Astrocyte (in vitro differentiated cells and primary cell): ENCODE measurements at regions not wholly inside any gene's neighbourhood (a gene's known extent, or its start where the extent isn't known, plus 50 kb on each side); places are given as distances from the start of the nearest gene placed in this dataset.

Experiments used
- DNase-seq: peaks from one replicate; pipeline ENCODE4 v3.0.0-alpha.2; 2010; ENCODE audit warnings: low read depth
- FAIRE-seq: peaks from 2 replicates; lab custom pipeline; 2011; peaks lifted over from hg19 to GRCh38; lab: Jason Lieb, UNC
- H2AFZ ChIP-seq: 2 replicates; pipeline ENCODE4 v1.6.0; 2012; ENCODE audit warnings: low read depth, low read length, inconsistent platforms
- H3K27ac ChIP-seq: 2 replicates; pipeline ENCODE4 v1.5.1; 2011; ENCODE audit warnings: low read depth, low read length, inconsistent platforms
- H3K27me3 ChIP-seq: 2 replicates; pipeline ENCODE4 v1.6.0; 2011; ENCODE audit warnings: low read length, inconsistent platforms; ENCODE audit not compliant: insufficient read depth
- H3K36me3 ChIP-seq: 2 replicates; pipeline ENCODE4 v1.5.1; 2011; ENCODE audit warnings: low read length, inconsistent platforms; ENCODE audit not compliant: insufficient read depth
- H3K4me1 ChIP-seq: 2 replicates; pipeline ENCODE4 v1.5.1; 2011; ENCODE audit warnings: low read length, inconsistent platforms; ENCODE audit not compliant: insufficient read depth
- H3K4me2 ChIP-seq: 2 replicates; pipeline ENCODE4 v1.6.0; 2012; ENCODE audit warnings: low read length, inconsistent platforms
- H3K4me3 ChIP-seq: 2 replicates; pipeline ENCODE4 v1.5.1; 2011; ENCODE audit warnings: low read depth, mild to moderate bottlenecking, low read length, inconsistent platforms; ENCODE audit not compliant: insufficient read depth
- H3K79me2 ChIP-seq: 2 replicates; pipeline ENCODE4 v1.6.0; 2012; ENCODE audit warnings: mild to moderate bottlenecking, low read length, inconsistent platforms; ENCODE audit not compliant: insufficient read depth
- H3K9ac ChIP-seq: 2 replicates; pipeline ENCODE4 v1.6.0; 2012; ENCODE audit warnings: mild to moderate bottlenecking, low read length, inconsistent platforms
- H3K9me3 ChIP-seq: 2 replicates; pipeline ENCODE4 v1.5.1; 2012; ENCODE audit warnings: low read depth, mild to moderate bottlenecking, low read length, inconsistent platforms; ENCODE audit not compliant: insufficient read depth
- H4K20me1 ChIP-seq: 2 replicates; pipeline ENCODE4 v1.6.0; 2012; ENCODE audit warnings: low read length, inconsistent platforms; ENCODE audit not compliant: insufficient read depth
- H3K27ac Mint-ChIP-seq: one replicate; pipeline ENCODE4 v1.8.0; 2021; ENCODE audit warnings: mild to moderate bottlenecking, mixed read lengths; ENCODE audit not compliant: unreplicated experiment
- H3K27me3 Mint-ChIP-seq: one replicate; pipeline ENCODE4 v1.8.0; 2021; ENCODE audit warnings: low read depth, mixed read lengths; ENCODE audit not compliant: unreplicated experiment
- H3K36me3 Mint-ChIP-seq: one replicate; pipeline ENCODE4 v1.8.0; 2021; ENCODE audit warnings: low read depth, mixed read lengths; ENCODE audit not compliant: unreplicated experiment
- H3K4me1 Mint-ChIP-seq: one replicate; pipeline ENCODE4 v1.8.0; 2021; ENCODE audit warnings: low read depth, mixed read lengths; ENCODE audit not compliant: unreplicated experiment
- H3K4me3 Mint-ChIP-seq: one replicate; pipeline ENCODE4 v1.8.0; 2021; ENCODE audit warnings: mild to moderate bottlenecking, moderate library complexity, mixed read lengths; ENCODE audit not compliant: unreplicated experiment
- H3K9me3 Mint-ChIP-seq: one replicate; pipeline ENCODE4 v1.8.0; 2021; ENCODE audit warnings: mild to moderate bottlenecking, mixed read lengths; ENCODE audit not compliant: unreplicated experiment
- EZH2 ChIP-seq: IDR thresholded peaks from 2 replicates; pipeline ENCODE4 v1.6.1; 2012; ENCODE audit warnings: mild to moderate bottlenecking, low read length, inconsistent platforms; ENCODE audit not compliant: insufficient read depth
- TF ChIP-seq, protein P1 (sequence below): IDR thresholded peaks from 2 replicates; pipeline ENCODE4 v1.5.1; 2011; ENCODE audit warnings: low read depth, mild to moderate bottlenecking, inconsistent platforms, low read length, moderate library complexity; ENCODE audit not compliant: insufficient read depth

DNA sequence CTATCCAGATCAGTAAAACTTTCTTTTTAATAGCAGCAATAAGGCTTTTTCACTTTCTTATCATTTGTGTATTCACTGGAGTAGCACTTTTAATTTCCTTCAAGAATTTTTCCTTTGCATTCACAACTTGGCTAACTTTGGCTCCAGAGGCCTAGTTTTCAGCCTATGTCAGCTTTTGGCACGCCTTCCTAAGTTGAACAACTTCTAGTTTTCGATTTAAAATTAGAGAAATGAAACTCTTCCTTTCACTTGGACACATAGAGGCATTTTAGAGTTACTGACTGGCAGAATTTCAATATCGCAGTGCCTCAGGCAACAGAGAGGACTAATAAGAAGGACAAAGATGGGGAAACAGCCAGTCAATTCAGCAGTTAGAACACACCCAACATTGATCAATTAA is 577.4 kb downstream of the DSC3 start:
- Mint-ChIP-seq H3K9me3 (no peaks in the 10 kb centered on the region), H3K4me3 (no peak overlapping the region), H3K27ac (no peak overlapping the region), H3K27me3 (no peaks in the 10 kb centered on the region), H3K4me1 (no peaks in the 10 kb centered on the region), H3K36me3 (no peaks in the 10 kb centered on the region)
- no peak for DNase-seq
- Histone ChIP-seq H3K79me2 (no peaks in the 10 kb centered on the region), H3K4me3 (no peak overlapping the region), H4K20me1 (no peaks in the 10 kb centered on the region), H3K9me3 (no peaks in the 10 kb centered on the region), H2AFZ (no peak overlapping the region), H3K9ac (no peak overlapping the region), H3K27ac (no peak overlapping the region), H3K4me1 (no peaks in the 10 kb centered on the region), H3K4me2 (no peak overlapping the region), H3K27me3 (no peaks in the 10 kb centered on the region), H3K36me3 (no peaks in the 10 kb centered on the region)
- FAIRE-seq: no peak
- no peak for TF ChIP-seq EZH2
- TF ChIP-seq, protein P1, sequence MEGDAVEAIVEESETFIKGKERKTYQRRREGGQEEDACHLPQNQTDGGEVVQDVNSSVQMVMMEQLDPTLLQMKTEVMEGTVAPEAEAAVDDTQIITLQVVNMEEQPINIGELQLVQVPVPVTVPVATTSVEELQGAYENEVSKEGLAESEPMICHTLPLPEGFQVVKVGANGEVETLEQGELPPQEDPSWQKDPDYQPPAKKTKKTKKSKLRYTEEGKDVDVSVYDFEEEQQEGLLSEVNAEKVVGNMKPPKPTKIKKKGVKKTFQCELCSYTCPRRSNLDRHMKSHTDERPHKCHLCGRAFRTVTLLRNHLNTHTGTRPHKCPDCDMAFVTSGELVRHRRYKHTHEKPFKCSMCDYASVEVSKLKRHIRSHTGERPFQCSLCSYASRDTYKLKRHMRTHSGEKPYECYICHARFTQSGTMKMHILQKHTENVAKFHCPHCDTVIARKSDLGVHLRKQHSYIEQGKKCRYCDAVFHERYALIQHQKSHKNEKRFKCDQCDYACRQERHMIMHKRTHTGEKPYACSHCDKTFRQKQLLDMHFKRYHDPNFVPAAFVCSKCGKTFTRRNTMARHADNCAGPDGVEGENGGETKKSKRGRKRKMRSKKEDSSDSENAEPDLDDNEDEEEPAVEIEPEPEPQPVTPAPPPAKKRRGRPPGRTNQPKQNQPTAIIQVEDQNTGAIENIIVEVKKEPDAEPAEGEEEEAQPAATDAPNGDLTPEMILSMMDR: no peak

DNA sequence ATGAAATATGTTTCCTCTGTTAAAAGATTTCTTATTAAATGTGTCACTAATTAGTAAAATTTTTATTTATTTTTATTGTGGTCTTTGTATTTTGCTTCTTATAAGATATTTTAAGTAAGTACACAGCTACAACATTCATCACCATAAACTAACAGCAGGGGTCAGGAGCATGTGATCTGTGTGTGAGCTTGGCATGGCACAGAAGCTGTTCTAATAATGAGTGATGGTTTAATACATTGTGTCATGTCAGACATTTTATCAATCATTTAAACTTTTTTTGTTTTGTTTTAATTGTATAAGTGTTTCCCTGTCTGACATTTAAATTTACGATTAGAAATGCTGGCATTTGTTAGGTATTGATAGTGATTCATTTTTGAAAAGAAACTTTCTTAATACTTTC is 585.4 kb downstream of the DSC3 start:
- Mint-ChIP-seq H3K9me3 (no peaks in the 10 kb centered on the region), H3K27ac (no peak overlapping the region), H3K4me3 (no peak overlapping the region), H3K4me1 (no peaks in the 10 kb centered on the region), H3K36me3 (no peaks in the 10 kb centered on the region), H3K27me3 (no peaks in the 10 kb centered on the region)
- no peaks in the 10 kb centered on the region for H4K20me1 ChIP-seq
- no peaks in the 10 kb centered on the region for H3K9me3 ChIP-seq
- H3K27me3 ChIP-seq: no peaks in the 10 kb centered on the region
- no peak overlapping the region for H3K27ac ChIP-seq
- H3K4me2 ChIP-seq: no peak overlapping the region
- H3K9ac ChIP-seq: no peak overlapping the region
- no peaks in the 10 kb centered on the region for H3K4me1 ChIP-seq
- FAIRE-seq: no peak
- H3K79me2 ChIP-seq: no peaks in the 10 kb centered on the region
- TF ChIP-seq, protein P1: no peak
- TF ChIP-seq EZH2: no peak
- H3K36me3 ChIP-seq: no peaks in the 10 kb centered on the region
- no peak for DNase-seq
- no peak overlapping the region for H3K4me3 ChIP-seq
- no peak overlapping the region for H2AFZ ChIP-seq

DNA sequence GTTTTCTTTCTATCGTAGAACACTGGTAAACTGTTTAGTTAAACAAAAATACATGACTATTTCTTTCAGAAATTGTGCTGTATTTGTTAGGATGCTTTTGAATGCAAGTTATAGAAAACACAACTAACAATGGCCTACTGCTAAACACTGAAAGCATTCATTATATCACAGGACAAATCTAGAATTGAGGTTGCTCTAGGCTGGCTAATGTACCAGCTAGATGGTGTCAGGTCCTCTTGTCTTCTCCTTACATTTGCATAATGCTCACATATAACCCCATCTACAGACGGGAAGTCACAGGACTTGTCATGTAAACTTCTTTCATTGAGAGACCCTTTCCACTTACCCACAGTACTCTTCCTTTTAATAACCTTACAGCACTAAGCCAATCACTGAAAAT is 586.8 kb downstream of the DSC3 start:
- no peaks in the 10 kb centered on the region for H3K4me1 ChIP-seq
- no peak overlapping the region for H3K4me3 ChIP-seq
- H3K36me3 Mint-ChIP-seq: no peaks in the 10 kb centered on the region
- H3K9me3 Mint-ChIP-seq: no peaks in the 10 kb centered on the region
- no peak overlapping the region for H3K9ac ChIP-seq
- no peak overlapping the region for H3K4me3 Mint-ChIP-seq
- H3K9me3 ChIP-seq: no peaks in the 10 kb centered on the region
- peaks cover 3% of the 10 kb centered on the region for H3K4me1 Mint-ChIP-seq
- H3K36me3 ChIP-seq: no peaks in the 10 kb centered on the region
- no peaks in the 10 kb centered on the region for H3K79me2 ChIP-seq
- H4K20me1 ChIP-seq: no peaks in the 10 kb centered on the region
- H3K27ac ChIP-seq: no peak overlapping the region
- no peak overlapping the region for H3K27ac Mint-ChIP-seq
- no peaks in the 10 kb centered on the region for H3K27me3 Mint-ChIP-seq
- TF ChIP-seq, protein P1: no peak
- TF ChIP-seq EZH2: no peak
- H2AFZ ChIP-seq: no peak overlapping the region
- no peak overlapping the region for H3K4me2 ChIP-seq
- DNase-seq: no peak
- FAIRE-seq: no peak
- no peaks in the 10 kb centered on the region for H3K27me3 ChIP-seq
